Liver (tissue), 8 donors: ENCODE measurements at regions not wholly inside any gene's neighbourhood (a gene's known extent, or its start where the extent isn't known, plus 50 kb on each side); places are given as distances from the start of the nearest gene placed in this dataset.

Experiments used
- DNase-seq: peaks from one replicate; pipeline ENCODE4 v3.0.0-alpha.2; 2017; ENCODE audit warnings: low spot score
- H3K27ac ChIP-seq, 2 donors: one replicate each; pipeline ENCODE4 v1.7.0; 2013; ENCODE audit warnings: inconsistent platforms in 2 of 2, low read length in 2 of 2, control low read depth in 1 of 2, low read depth in 1 of 2, mild to moderate bottlenecking in 1 of 2
- H3K27me3 ChIP-seq, 4 donors: one replicate each; pipeline versions ENCODE4 v1.6.1 to v1.7.0; 2013; ENCODE audit warnings: low read length in 3 of 4, inconsistent platforms in 1 of 4, mild to moderate bottlenecking in 1 of 4, moderate library complexity in 1 of 4; ENCODE audit not compliant: control insufficient read depth in 4 of 4, insufficient read depth in 4 of 4
- H3K36me3 ChIP-seq, 4 donors: one replicate each; pipeline versions ENCODE4 v1.6.1 to v1.7.0; 2013; ENCODE audit warnings: low read length in 3 of 4, mild to moderate bottlenecking in 3 of 4, low read depth in 1 of 4, moderate library complexity in 1 of 4; ENCODE audit not compliant: control insufficient read depth in 4 of 4, insufficient read depth in 3 of 4
- H3K4me1 ChIP-seq, 4 donors: one replicate each; pipeline versions ENCODE4 v1.6.1 to v1.7.0; 2013; ENCODE audit warnings: low read length in 3 of 4, mild to moderate bottlenecking in 3 of 4, moderate library complexity in 1 of 4; ENCODE audit not compliant: control insufficient read depth in 4 of 4, insufficient read depth in 4 of 4
- H3K4me3 ChIP-seq, 3 donors: one replicate each; pipeline versions ENCODE4 v1.6.1 to v1.7.0; 2013; ENCODE audit warnings: low read length in 3 of 3, control low read depth in 1 of 3, low read depth in 1 of 3, mild to moderate bottlenecking in 1 of 3
- H3K9ac ChIP-seq, 2 donors: one replicate each; pipeline ENCODE4 v1.7.0; 2013; ENCODE audit warnings: low read length in 2 of 2, mild to moderate bottlenecking in 2 of 2, moderate library complexity in 2 of 2, control low read depth in 1 of 2, low read depth in 1 of 2
- H3K9me3 ChIP-seq, 4 donors: one replicate each; pipeline versions ENCODE4 v1.6.1 to v1.7.0; 2013; ENCODE audit warnings: low read length in 3 of 4; ENCODE audit not compliant: control insufficient read depth in 4 of 4
- EGR1 ChIP-seq, 2 donors: IDR thresholded peaks; 2 replicates each; pipeline ENCODE4 v1.6.1; 2016 to 2018; ENCODE audit warnings: antibody characterized with exemption in 2 of 2, low read depth in 2 of 2
- FOXA1 ChIP-seq: IDR thresholded peaks from 2 replicates; pipeline ENCODE4 v1.6.1; 2016; ENCODE audit warnings: antibody characterized with exemption
- FOXA2 ChIP-seq: IDR thresholded peaks from 2 replicates; pipeline ENCODE4 v1.6.1; 2016; ENCODE audit warnings: antibody characterized with exemption
- GABPA ChIP-seq, 2 donors: IDR thresholded peaks in 1 of 2; conservative IDR thresholded peaks in 1 of 2; 2 replicates each; pipeline ENCODE4 v1.6.1; 2016; ENCODE audit warnings: antibody characterized with exemption in 2 of 2, mild to moderate bottlenecking in 1 of 2, moderate library complexity in 1 of 2
- HNF4A ChIP-seq, 2 donors: conservative IDR thresholded peaks; 2 replicates each; pipeline ENCODE4 v1.6.1; 2016; ENCODE audit warnings: antibody characterized with exemption in 2 of 2, mild to moderate bottlenecking in 2 of 2
- HNF4G ChIP-seq: IDR thresholded peaks from 2 replicates; pipeline ENCODE4 v1.6.1; 2016; ENCODE audit warnings: antibody characterized with exemption
- JUND ChIP-seq, 2 donors: IDR thresholded peaks; 2 replicates each; pipeline ENCODE4 v1.6.1; 2016; ENCODE audit warnings: antibody characterized with exemption in 2 of 2
- NR2F2 ChIP-seq: IDR thresholded peaks from 2 replicates; pipeline ENCODE4 v1.6.1; 2016; ENCODE audit warnings: antibody characterized with exemption
- RAD21 ChIP-seq, 2 donors: IDR thresholded peaks; 2 replicates each; pipeline ENCODE4 v1.6.1; 2016; ENCODE audit warnings: antibody characterized with exemption in 2 of 2, mild to moderate bottlenecking in 2 of 2
- RXRA ChIP-seq, 2 donors: IDR thresholded peaks; 2 replicates each; pipeline ENCODE4 v1.6.1; 2017 to 2018; ENCODE audit warnings: antibody characterized with exemption in 2 of 2, mild to moderate bottlenecking in 1 of 2
- SP1 ChIP-seq: IDR thresholded peaks from 2 replicates; pipeline ENCODE4 v1.6.1; 2018; ENCODE audit warnings: antibody characterized with exemption, mild to moderate bottlenecking
- TAF1 ChIP-seq: conservative IDR thresholded peaks from 2 replicates; pipeline ENCODE4 v1.6.1; 2016; ENCODE audit warnings: antibody characterized with exemption, mild to moderate bottlenecking
- YY1 ChIP-seq: IDR thresholded peaks from 2 replicates; pipeline ENCODE4 v1.6.1; 2016; ENCODE audit warnings: antibody characterized with exemption, mild to moderate bottlenecking
- WGBS: extraction: QIAGEN DNeasy Blood & Tissue Kit; methylation state at CpG from one replicate; pipeline ENCODE4 v1.1.7; 2013; 5-methylcytosine and 5-hydroxymethylcytosine counted together
- TF ChIP-seq, protein P1 (sequence below): fragments of 150-350 bp; IDR thresholded peaks from 2 replicates; pipeline ENCODE4 v1.5.1; 2017; ENCODE audit warnings: improper control_type of control experiment, low read depth, low read length; ENCODE audit not compliant: missing input control
- TF ChIP-seq, protein P2 (sequence below): IDR thresholded peaks from 2 replicates; pipeline ENCODE4 v1.6.1; 2016; ENCODE audit warnings: antibody characterized with exemption, mild to moderate bottlenecking
- TF ChIP-seq, protein P3 (sequence below): IDR thresholded peaks from 2 replicates; pipeline ENCODE4 v1.6.1; 2016; ENCODE audit warnings: antibody characterized with exemption
- TF ChIP-seq, protein P4 (sequence below): IDR thresholded peaks from 2 replicates; pipeline ENCODE4 v1.6.1; 2016; ENCODE audit warnings: antibody characterized with exemption
- donor health status: healthy.
- donor health status: healthy.
- donor health status: healthy.
- donor health status: healthy.
- donor health status: healthy.

DNA sequence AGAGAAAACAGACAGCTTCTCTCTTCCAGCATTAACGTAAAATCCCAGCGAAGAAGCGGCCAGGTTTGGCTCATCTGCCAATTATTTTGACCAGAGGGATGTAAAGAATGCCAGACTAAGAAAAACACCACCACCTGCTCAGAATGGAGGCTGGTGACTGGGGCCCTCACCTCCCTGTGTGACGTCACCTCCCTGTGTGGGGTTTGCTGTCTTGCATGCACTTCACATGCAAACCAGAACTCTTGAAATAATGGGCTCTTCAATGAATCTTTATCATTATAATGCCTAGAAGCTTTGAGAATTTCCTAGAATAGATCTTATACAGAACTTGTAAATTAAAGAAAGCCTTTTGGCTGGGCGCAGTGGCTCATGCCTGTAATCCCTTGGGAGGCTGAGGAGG is 101.8 kb upstream of the WAC start:
- WGBS: 78% methylated on average over 5 of the region's 5 CpGs

DNA sequence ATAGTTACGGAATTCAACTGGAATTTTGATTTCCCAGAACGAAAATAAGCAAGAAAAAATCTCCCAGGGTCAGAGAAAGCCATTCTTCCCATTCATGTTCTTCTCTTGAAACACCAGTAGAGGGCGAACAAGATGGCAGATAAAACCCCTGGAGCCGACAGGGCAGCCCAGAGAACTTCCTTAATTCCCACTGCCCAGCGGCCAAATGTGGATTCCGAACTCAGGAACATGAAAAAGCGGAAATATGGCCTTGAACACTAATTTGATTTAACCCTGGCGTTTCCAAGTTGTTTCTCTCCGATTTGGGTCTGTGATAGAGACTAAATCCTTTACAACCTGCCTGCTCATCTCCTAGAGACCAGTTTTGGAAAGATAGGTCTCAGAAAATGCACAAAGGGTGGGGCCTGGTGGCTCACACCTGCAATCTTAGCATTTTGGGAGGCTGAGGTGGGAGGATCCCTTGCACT is 100.7 kb upstream of the WAC start:
- Histone ChIP-seq H3K36me3 (no peaks in the 10 kb centered on the region), H3K27ac (no peak overlapping the region), H3K4me1 (peaks cover 0 to 3% (median 1%) of the 10 kb centered on the region in 4 donors), H3K9me3 (no peaks in the 10 kb centered on the region), H3K9ac (peak overlapping the region in 1 of 2 donors; percentile 36), H3K4me3 (no peak overlapping the region), H3K27me3 (no peaks in the 10 kb centered on the region)
- peak in 1 of 2 donors; percentile 19 for TF ChIP-seq HNF4A (conservative IDR thresholded peaks at IDR 0.05)
- no peak for TF ChIP-seq SP1
- peak; percentile 91 to 92 for TF ChIP-seq RAD21 (IDR thresholded peaks at IDR 0.05)
- no peak for TF ChIP-seq TAF1
- TF ChIP-seq HNF4G: no peak
- TF ChIP-seq, protein P1, sequence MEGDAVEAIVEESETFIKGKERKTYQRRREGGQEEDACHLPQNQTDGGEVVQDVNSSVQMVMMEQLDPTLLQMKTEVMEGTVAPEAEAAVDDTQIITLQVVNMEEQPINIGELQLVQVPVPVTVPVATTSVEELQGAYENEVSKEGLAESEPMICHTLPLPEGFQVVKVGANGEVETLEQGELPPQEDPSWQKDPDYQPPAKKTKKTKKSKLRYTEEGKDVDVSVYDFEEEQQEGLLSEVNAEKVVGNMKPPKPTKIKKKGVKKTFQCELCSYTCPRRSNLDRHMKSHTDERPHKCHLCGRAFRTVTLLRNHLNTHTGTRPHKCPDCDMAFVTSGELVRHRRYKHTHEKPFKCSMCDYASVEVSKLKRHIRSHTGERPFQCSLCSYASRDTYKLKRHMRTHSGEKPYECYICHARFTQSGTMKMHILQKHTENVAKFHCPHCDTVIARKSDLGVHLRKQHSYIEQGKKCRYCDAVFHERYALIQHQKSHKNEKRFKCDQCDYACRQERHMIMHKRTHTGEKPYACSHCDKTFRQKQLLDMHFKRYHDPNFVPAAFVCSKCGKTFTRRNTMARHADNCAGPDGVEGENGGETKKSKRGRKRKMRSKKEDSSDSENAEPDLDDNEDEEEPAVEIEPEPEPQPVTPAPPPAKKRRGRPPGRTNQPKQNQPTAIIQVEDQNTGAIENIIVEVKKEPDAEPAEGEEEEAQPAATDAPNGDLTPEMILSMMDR: peak; percentile 70
- TF ChIP-seq FOXA1: no peak
- TF ChIP-seq YY1: peak; percentile 80
- no peak for TF ChIP-seq JUND (IDR thresholded peaks at IDR 0.05)
- TF ChIP-seq FOXA2: no peak
- WGBS: under 1% methylated on average over 9 of the region's 9 CpGs
- DNase-seq: peak; percentile 36

More for the DNA sequence above, 101.8 kb upstream of the WAC start:
- Histone ChIP-seq H3K27ac (no peak overlapping the region), H3K36me3 (no peaks in the 10 kb centered on the region), H3K27me3 (no peaks in the 10 kb centered on the region), H3K9ac (no peak overlapping the region), H3K4me3 (no peak overlapping the region), H3K4me1 (peaks cover 0 to 3% (median 1%) of the 10 kb centered on the region in 4 donors), H3K9me3 (no peaks in the 10 kb centered on the region)
- no peak for DNase-seq
- TF ChIP-seq RAD21 (IDR thresholded peaks at IDR 0.05): no peak
- TF ChIP-seq HNF4G: no peak
- no peak for TF ChIP-seq JUND (IDR thresholded peaks at IDR 0.05)
- no peak for TF ChIP-seq RXRA (IDR thresholded peaks at IDR 0.05)
- no peak for TF ChIP-seq NR2F2
- TF ChIP-seq, protein P2, sequence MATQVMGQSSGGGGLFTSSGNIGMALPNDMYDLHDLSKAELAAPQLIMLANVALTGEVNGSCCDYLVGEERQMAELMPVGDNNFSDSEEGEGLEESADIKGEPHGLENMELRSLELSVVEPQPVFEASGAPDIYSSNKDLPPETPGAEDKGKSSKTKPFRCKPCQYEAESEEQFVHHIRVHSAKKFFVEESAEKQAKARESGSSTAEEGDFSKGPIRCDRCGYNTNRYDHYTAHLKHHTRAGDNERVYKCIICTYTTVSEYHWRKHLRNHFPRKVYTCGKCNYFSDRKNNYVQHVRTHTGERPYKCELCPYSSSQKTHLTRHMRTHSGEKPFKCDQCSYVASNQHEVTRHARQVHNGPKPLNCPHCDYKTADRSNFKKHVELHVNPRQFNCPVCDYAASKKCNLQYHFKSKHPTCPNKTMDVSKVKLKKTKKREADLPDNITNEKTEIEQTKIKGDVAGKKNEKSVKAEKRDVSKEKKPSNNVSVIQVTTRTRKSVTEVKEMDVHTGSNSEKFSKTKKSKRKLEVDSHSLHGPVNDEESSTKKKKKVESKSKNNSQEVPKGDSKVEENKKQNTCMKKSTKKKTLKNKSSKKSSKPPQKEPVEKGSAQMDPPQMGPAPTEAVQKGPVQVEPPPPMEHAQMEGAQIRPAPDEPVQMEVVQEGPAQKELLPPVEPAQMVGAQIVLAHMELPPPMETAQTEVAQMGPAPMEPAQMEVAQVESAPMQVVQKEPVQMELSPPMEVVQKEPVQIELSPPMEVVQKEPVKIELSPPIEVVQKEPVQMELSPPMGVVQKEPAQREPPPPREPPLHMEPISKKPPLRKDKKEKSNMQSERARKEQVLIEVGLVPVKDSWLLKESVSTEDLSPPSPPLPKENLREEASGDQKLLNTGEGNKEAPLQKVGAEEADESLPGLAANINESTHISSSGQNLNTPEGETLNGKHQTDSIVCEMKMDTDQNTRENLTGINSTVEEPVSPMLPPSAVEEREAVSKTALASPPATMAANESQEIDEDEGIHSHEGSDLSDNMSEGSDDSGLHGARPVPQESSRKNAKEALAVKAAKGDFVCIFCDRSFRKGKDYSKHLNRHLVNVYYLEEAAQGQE: no peak
- TF ChIP-seq EGR1 (IDR thresholded peaks at IDR 0.05; ENCODE audit: low read depth in 2 of 2): no peak
- TF ChIP-seq GABPA (IDR thresholded peaks at IDR 0.05 in 1 of 2, conservative IDR thresholded peaks at IDR 0.05 in 1 of 2): no peak
- TF ChIP-seq, protein P3, sequence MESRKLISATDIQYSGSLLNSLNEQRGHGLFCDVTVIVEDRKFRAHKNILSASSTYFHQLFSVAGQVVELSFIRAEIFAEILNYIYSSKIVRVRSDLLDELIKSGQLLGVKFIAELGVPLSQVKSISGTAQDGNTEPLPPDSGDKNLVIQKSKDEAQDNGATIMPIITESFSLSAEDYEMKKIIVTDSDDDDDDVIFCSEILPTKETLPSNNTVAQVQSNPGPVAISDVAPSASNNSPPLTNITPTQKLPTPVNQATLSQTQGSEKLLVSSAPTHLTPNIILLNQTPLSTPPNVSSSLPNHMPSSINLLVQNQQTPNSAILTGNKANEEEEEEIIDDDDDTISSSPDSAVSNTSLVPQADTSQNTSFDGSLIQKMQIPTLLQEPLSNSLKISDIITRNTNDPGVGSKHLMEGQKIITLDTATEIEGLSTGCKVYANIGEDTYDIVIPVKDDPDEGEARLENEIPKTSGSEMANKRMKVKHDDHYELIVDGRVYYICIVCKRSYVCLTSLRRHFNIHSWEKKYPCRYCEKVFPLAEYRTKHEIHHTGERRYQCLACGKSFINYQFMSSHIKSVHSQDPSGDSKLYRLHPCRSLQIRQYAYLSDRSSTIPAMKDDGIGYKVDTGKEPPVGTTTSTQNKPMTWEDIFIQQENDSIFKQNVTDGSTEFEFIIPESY: no peak
- TF ChIP-seq, protein P4, sequence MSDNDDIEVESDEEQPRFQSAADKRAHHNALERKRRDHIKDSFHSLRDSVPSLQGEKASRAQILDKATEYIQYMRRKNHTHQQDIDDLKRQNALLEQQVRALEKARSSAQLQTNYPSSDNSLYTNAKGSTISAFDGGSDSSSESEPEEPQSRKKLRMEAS: no peak
- TF ChIP-seq, protein P1: no peak
- no peak for TF ChIP-seq YY1
- no peak for TF ChIP-seq SP1
- TF ChIP-seq FOXA1: no peak
